IMR-90 (cell line): ENCODE measurements at regions not wholly inside any gene's neighbourhood (a gene's known extent, or its start where the extent isn't known, plus 50 kb on each side); places are given as distances from the start of the nearest gene placed in this dataset.

Experiments
- ATAC-seq: fragments of 200-7000 bp; cut with Tn5 transposase; 2 replicates; pipeline ENCODE4 v1.9.1; 2020; ENCODE audit warnings: low read depth, mild to moderate bottlenecking, moderate library complexity
- BruUV-seq: library from RNA; stranded (reverse); fragments of 400-500 nt; replicated peaks from 2 replicates; lab custom pipeline; 2021; lab: Mats Ljungman, UMichigan
- CTCF ChIA-PET: fragments of 300-600 bp; formaldehyde crosslinking; extraction: SDS; loops from one replicate; lab custom pipeline; 2021; ENCODE audit warnings: antibody characterized with exemption; lab: Yijun Ruan, JAX
- POLR2A ChIA-PET: fragments of 300-600 bp; sonication (Branson Sonifier 250); formaldehyde crosslinking; loops from one replicate; lab custom pipeline; 2022; ENCODE audit warnings: antibody characterized with exemption; ENCODE audit not compliant: unreplicated experiment; lab: Charles Lee
- DNase-seq: peaks from one replicate; pipeline ENCODE4 v3.0.0; 2013
- H2AFZ ChIP-seq: replicated peaks from 2 replicates; pipeline ENCODE3; 2013; ENCODE audit warnings: low read length, mild to moderate bottlenecking; ENCODE audit not compliant: poor library complexity
- H2AK5ac ChIP-seq: 2 replicates; pipeline ENCODE4 v1.6.1; 2013; ENCODE audit warnings: low read depth, low read length, inconsistent platforms
- H2AK9ac ChIP-seq: replicated peaks from 2 replicates; pipeline ENCODE3; 2013; ENCODE audit warnings: mild to moderate bottlenecking, low read depth, low read length, moderate library complexity; ENCODE audit not compliant: poor library complexity
- H2BK120ac ChIP-seq: 2 replicates; pipeline ENCODE4 v1.6.1; 2013; ENCODE audit warnings: low read depth, low read length, inconsistent platforms
- H2BK15ac ChIP-seq: 3 replicates; pipeline ENCODE4 v1.6.1; 2013; ENCODE audit warnings: low read depth, low read length, inconsistent platforms
- H2BK20ac ChIP-seq: 2 replicates; pipeline ENCODE4 v1.6.1; 2013; ENCODE audit warnings: low read depth, mild to moderate bottlenecking, inconsistent platforms, low read length, moderate library complexity
- H2BK5ac ChIP-seq: 2 replicates; pipeline ENCODE4 v1.6.1; 2013; ENCODE audit warnings: mild to moderate bottlenecking, low read depth, low read length, inconsistent platforms; ENCODE audit not compliant: poor library complexity, severe bottlenecking
- H3K14ac ChIP-seq: replicated peaks from 2 replicates; pipeline ENCODE4 v1.6.1; 2013; ENCODE audit warnings: low read depth, low read length, inconsistent platforms
- H3K18ac ChIP-seq: 2 replicates; pipeline ENCODE4 v1.6.1; 2013; ENCODE audit warnings: low read depth, low read length, control low read depth
- H3K23ac ChIP-seq: 2 replicates; pipeline ENCODE4 v1.6.1; 2013; ENCODE audit warnings: low read depth, low read length, inconsistent platforms
- H3K27ac ChIP-seq: 2 replicates; pipeline ENCODE4 v1.5.1; 2013; ENCODE audit warnings: mild to moderate bottlenecking, control low read depth, low read length; ENCODE audit not compliant: insufficient read depth
- H3K27me3 ChIP-seq: 2 replicates; pipeline ENCODE4 v1.6.1; 2013; ENCODE audit warnings: low read length; ENCODE audit not compliant: control insufficient read depth, insufficient read depth
- H3K36me3 ChIP-seq: 2 replicates; pipeline ENCODE4 v1.6.1; 2013; ENCODE audit warnings: low read length, mixed read lengths; ENCODE audit not compliant: control insufficient read depth, insufficient read depth
- H3K4ac ChIP-seq: 2 replicates; pipeline ENCODE4 v1.6.1; 2013; ENCODE audit warnings: low read depth, low read length, inconsistent platforms
- H3K4me1 ChIP-seq: 2 replicates; pipeline ENCODE4 v1.6.1; 2013; ENCODE audit warnings: low read length, mixed read lengths; ENCODE audit not compliant: control insufficient read depth, insufficient read depth
- H3K4me2 ChIP-seq: 2 replicates; pipeline ENCODE4 v1.6.1; 2013; ENCODE audit warnings: low read depth, mild to moderate bottlenecking, control low read depth, low read length, moderate library complexity
- H3K4me3 ChIP-seq: 2 replicates; pipeline ENCODE4 v1.5.1; 2013; ENCODE audit warnings: low read depth, mild to moderate bottlenecking, control low read depth, low read length, moderate library complexity; ENCODE audit not compliant: insufficient read depth
- H3K56ac ChIP-seq: 2 replicates; pipeline ENCODE4 v1.6.1; 2013; ENCODE audit warnings: low read length, inconsistent platforms; ENCODE audit not compliant: insufficient read depth; ENCODE audit errors: extremely low read depth
- H3K79me1 ChIP-seq, 2 experiments: 2 replicates each; pipeline ENCODE4 v1.6.1; 2013; ENCODE audit warnings: low read length in 2 of 2, inconsistent platforms in 1 of 2, low read depth in 1 of 2
- H3K9ac ChIP-seq: 2 replicates; pipeline ENCODE4 v1.6.1; 2013; ENCODE audit warnings: low read depth, low read length, control low read depth
- H3K9me1 ChIP-seq: 2 replicates; pipeline ENCODE4 v1.6.1; 2013; ENCODE audit warnings: low read length, inconsistent platforms; ENCODE audit not compliant: insufficient read depth
- H3K9me3 ChIP-seq: 2 replicates; pipeline ENCODE4 v1.6.1; 2013; ENCODE audit warnings: low read length; ENCODE audit not compliant: control insufficient read depth, insufficient read depth
- H4K20me1 ChIP-seq: 2 replicates; pipeline ENCODE4 v1.6.1; 2013; ENCODE audit warnings: low read length, inconsistent platforms; ENCODE audit not compliant: insufficient read depth
- H4K5ac ChIP-seq: 2 replicates; pipeline ENCODE4 v1.6.1; 2013; ENCODE audit warnings: mild to moderate bottlenecking, low read depth, low read length, control low read depth
- H4K8ac ChIP-seq, 2 experiments: 2 replicates each; pipeline ENCODE4 v1.6.1; 2013; ENCODE audit warnings: low read depth in 2 of 2, low read length in 2 of 2, control low read depth in 1 of 2, inconsistent platforms in 1 of 2
- H4K91ac ChIP-seq: 2 replicates; pipeline ENCODE4 v1.6.1; 2013; ENCODE audit warnings: low read depth, low read length, inconsistent platforms; ENCODE audit not compliant: insufficient read depth
- MAFK ChIP-seq: IDR thresholded peaks from 2 replicates; pipeline ENCODE4 v1.6.1; 2012; ENCODE audit warnings: low read depth, low read length, improper control_type of control experiment
- WGBS, 2 experiments: methylation state at CpG; one replicate each; pipeline versions ENCODE4 v1.1.5 to v1.1.7; 2013; ENCODE audit warnings: missing lambda C conversion rate in 2 of 2; ENCODE audit not compliant: insufficient read length in 1 of 2; ENCODE audit errors: extremely low coverage in 2 of 2; 5-methylcytosine and 5-hydroxymethylcytosine counted together
- dilution Hi-C: fragments of 300-500 bp; cut with HindIII; formaldehyde crosslinking; loops from one replicate; pipeline ENCODE4 v1.14.3; 2018; ENCODE audit warnings: low sequenced_read_pairs; ENCODE audit not compliant: unreplicated experiment
- in situ Hi-C: fragments of 300-500 bp; cut with MboI; formaldehyde crosslinking; loops from 3 replicates; pipeline ENCODE4 v1.14.3; 2019; ENCODE audit warnings: low sequenced_read_pairs, inconsistent platforms, mixed read lengths
- intact Hi-C: fragments of 100-400 bp; cut with micrococcal nuclease; formaldehyde crosslinking; loops from 2 replicates; pipeline ENCODE4 v1.10.0; 2022
- TF ChIP-seq, protein P1 (sequence below): fragments of 150-350 bp; IDR thresholded peaks from 2 replicates; pipeline ENCODE4 v1.6.1; 2016; ENCODE audit warnings: low read depth, mild to moderate bottlenecking, low read length, moderate library complexity, borderline replicate concordance

- no peak for DNase-seq
- no peak overlapping the region for H2BK120ac ChIP-seq
- no peak overlapping the region for H3K23ac ChIP-seq
- no peaks in the 10 kb centered on the region for H3K9me1 ChIP-seq
- no peak overlapping the region for H3K27ac ChIP-seq
- H3K9ac ChIP-seq = no peak overlapping the region
- H4K8ac ChIP-seq = no peak overlapping the region
- dilution Hi-C loops (no loop called here), in situ Hi-C loops (no loop called here), intact Hi-C loops (no loop called here)
- no peak overlapping the region for H4K91ac ChIP-seq
- no peak overlapping the region for H4K5ac ChIP-seq
- H3K4me2 ChIP-seq = no peak overlapping the region
- H2BK15ac ChIP-seq = no peak overlapping the region
- 80% methylated on average over 1 of the region's 3 CpGs; no CpG with 5 or more reads in 1 of the 2 experiments for WGBS, 2 experiments
- CTCF ChIA-PET = interaction anchor here (1.0 kb wide), 1 partner anchor 137 kb away, joined by 3 read pairs; no protein-coding TSS in a partner anchor
- no peak overlapping the region for H2BK20ac ChIP-seq
- no peak overlapping the region for H2AFZ ChIP-seq
- no peaks in the 10 kb centered on the region for H3K9me3 ChIP-seq
- H2AK5ac ChIP-seq = no peak overlapping the region
- no TSS peak for BruUV-seq
- H3K14ac ChIP-seq = no peak overlapping the region
- POLR2A ChIA-PET = no interaction called here
- H3K56ac ChIP-seq = no peak overlapping the region
- no peaks in the 10 kb centered on the region for H3K27me3 ChIP-seq
- no peak overlapping the region for H3K4me3 ChIP-seq
- no peak overlapping the region for H2BK5ac ChIP-seq
- H3K4ac ChIP-seq = no peak overlapping the region
- H3K79me1 ChIP-seq = no peaks in the 10 kb centered on the region
- no peak for ATAC-seq
- no peaks in the 10 kb centered on the region for H3K4me1 ChIP-seq
- H4K20me1 ChIP-seq = no peaks in the 10 kb centered on the region
- TF ChIP-seq, protein P1, sequence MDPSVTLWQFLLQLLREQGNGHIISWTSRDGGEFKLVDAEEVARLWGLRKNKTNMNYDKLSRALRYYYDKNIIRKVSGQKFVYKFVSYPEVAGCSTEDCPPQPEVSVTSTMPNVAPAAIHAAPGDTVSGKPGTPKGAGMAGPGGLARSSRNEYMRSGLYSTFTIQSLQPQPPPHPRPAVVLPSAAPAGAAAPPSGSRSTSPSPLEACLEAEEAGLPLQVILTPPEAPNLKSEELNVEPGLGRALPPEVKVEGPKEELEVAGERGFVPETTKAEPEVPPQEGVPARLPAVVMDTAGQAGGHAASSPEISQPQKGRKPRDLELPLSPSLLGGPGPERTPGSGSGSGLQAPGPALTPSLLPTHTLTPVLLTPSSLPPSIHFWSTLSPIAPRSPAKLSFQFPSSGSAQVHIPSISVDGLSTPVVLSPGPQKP = no peak
- no peak for TF ChIP-seq MAFK
- no peak overlapping the region for H3K18ac ChIP-seq
- H3K36me3 ChIP-seq = no peaks in the 10 kb centered on the region
- H2AK9ac ChIP-seq = no peak overlapping the region
Observed at GRCh38 chr4:159023741-159024140, 79.1 kb upstream of the RAPGEF2 start.
